Parathyroid adenoma (tissue), 2 donors: ENCODE measurements at regions not wholly inside any gene's neighbourhood (a gene's known extent, or its start where the extent isn't known, plus 50 kb on each side); places are given as distances from the start of the nearest gene placed in this dataset.

Experiments
- H2AFZ ChIP-seq: fragments of 300-600 bp; sonication (generic); one replicate; pipeline ENCODE4 v1.7.0; 2017; ENCODE audit warnings: antibody characterized with exemption, mild to moderate bottlenecking
- H3K27ac ChIP-seq: fragments of 300-600 bp; sonication (generic); one replicate; pipeline ENCODE4 v1.7.0; 2017
- H3K27me3 ChIP-seq: fragments of 300-600 bp; sonication (generic); one replicate; pipeline ENCODE4 v1.7.0; 2017; ENCODE audit warnings: low read length; ENCODE audit not compliant: control insufficient read depth, insufficient read depth
- H3K36me3 ChIP-seq: fragments of 300-600 bp; sonication (generic); one replicate; pipeline ENCODE4 v1.7.0; 2017; ENCODE audit warnings: low read length; ENCODE audit not compliant: control insufficient read depth, insufficient read depth
- H3K4me1 ChIP-seq: fragments of 300-600 bp; sonication (generic); one replicate; pipeline ENCODE4 v1.7.0; 2017; ENCODE audit warnings: control low read depth
- H3K4me2 ChIP-seq: fragments of 300-600 bp; sonication (generic); one replicate; pipeline ENCODE4 v1.7.0; 2017; ENCODE audit warnings: low read length
- H3K4me3 ChIP-seq: fragments of 300-600 bp; sonication (generic); one replicate; pipeline ENCODE4 v1.7.0; 2017; ENCODE audit warnings: low read depth, low read length
- H3K79me2 ChIP-seq: fragments of 300-600 bp; sonication (generic); one replicate; pipeline ENCODE4 v1.7.0; 2017; ENCODE audit warnings: control low read depth
- H3K9ac ChIP-seq: fragments of 300-600 bp; sonication (generic); one replicate; pipeline ENCODE4 v1.7.0; 2017; ENCODE audit warnings: mild to moderate bottlenecking
- H3K9me3 ChIP-seq: fragments of 300-600 bp; sonication (generic); one replicate; pipeline ENCODE4 v1.7.0; 2017; ENCODE audit warnings: low read length; ENCODE audit not compliant: control insufficient read depth
- CTCF ChIP-seq: fragments of 300-600 bp; sonication (generic); IDR thresholded peaks from one replicate; pipeline ENCODE4 v1.7.0; 2017; ENCODE audit warnings: antibody characterized with exemption, mild to moderate bottlenecking
- donor health status: primary hyperparathyroidism.

DNA sequence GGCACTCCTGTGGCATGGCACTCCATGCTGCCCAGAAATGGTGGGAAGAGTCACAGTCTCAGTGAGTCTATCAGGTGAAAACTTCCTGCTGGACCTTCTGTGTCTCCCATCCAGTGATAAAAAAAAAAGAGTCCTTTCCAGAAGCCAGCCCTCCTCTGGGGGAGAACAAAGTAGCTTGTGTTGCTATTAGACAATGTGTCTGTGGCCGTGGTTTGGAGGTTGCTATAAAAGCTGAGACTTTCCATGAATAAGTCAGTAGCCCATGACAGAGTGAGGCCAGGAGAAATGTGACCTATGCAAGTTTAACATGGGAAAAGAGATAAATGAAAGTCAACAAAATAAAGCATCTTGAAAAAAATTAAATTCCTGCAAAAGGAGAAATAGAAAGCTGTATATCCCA lies 250.7 kb upstream of the MON1B start:
- H3K4me1 ChIP-seq = no peaks in the 10 kb centered on the region
- no peak for TF ChIP-seq CTCF
- H3K4me2 ChIP-seq = no peak overlapping the region
- no peaks in the 10 kb centered on the region for H3K36me3 ChIP-seq
- H3K9me3 ChIP-seq = no peaks in the 10 kb centered on the region
- H3K27ac ChIP-seq = no peak overlapping the region
- no peaks in the 10 kb centered on the region for H3K79me2 ChIP-seq
- no peak overlapping the region for H3K9ac ChIP-seq
- no peaks in the 10 kb centered on the region for H3K27me3 ChIP-seq
- no peak overlapping the region for H2AFZ ChIP-seq
- H3K4me3 ChIP-seq = no peak overlapping the region

- H3K4me3 ChIP-seq = no peak overlapping the region
- no peak for TF ChIP-seq CTCF
- no peaks in the 10 kb centered on the region for H3K27me3 ChIP-seq
- no peak overlapping the region for H3K27ac ChIP-seq
- no peaks in the 10 kb centered on the region for H3K9me3 ChIP-seq
- H3K9ac ChIP-seq = no peak overlapping the region
- H3K36me3 ChIP-seq = no peaks in the 10 kb centered on the region
- H3K4me1 ChIP-seq = no peaks in the 10 kb centered on the region
- no peak overlapping the region for H3K4me2 ChIP-seq
- no peak overlapping the region for H2AFZ ChIP-seq
- no peaks in the 10 kb centered on the region for H3K79me2 ChIP-seq
Measured at GRCh38 chr16:76941113-76941512, 249.9 kb upstream of the MON1B start.

DNA sequence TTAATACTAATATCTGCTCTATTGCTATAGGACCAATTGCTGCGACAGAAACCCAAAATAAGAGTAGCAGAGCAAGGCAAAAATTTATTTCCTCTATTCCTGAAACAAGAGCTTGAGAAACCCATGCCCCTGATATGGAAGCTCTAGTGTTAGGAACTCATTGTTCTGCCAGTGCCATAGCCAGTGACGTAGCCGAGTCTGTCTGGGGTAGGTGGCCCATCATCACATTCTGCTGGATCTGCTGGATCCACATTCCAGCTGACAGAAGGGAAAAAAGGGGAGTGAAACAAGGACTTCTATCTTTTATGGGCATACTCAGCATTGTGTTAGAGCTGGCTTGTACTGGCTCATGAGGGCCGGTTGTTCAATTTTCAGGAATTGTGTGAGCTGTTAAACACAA lies 248.9 kb upstream of the MON1B start:
- Histone ChIP-seq H3K36me3 (no peaks in the 10 kb centered on the region), H3K27ac (no peak overlapping the region)
- TF ChIP-seq CTCF = no peak

GRCh38 chr16:76943921-76944320 lies 247.1 kb upstream of the MON1B start:
- no peaks in the 10 kb centered on the region for H3K27me3 ChIP-seq
- no peak for TF ChIP-seq CTCF
- H3K4me1 ChIP-seq = no peaks in the 10 kb centered on the region
- H3K4me3 ChIP-seq = no peak overlapping the region
- H2AFZ ChIP-seq = no peak overlapping the region
- H3K9ac ChIP-seq = no peak overlapping the region
- no peak overlapping the region for H3K27ac ChIP-seq
- no peak overlapping the region for H3K4me2 ChIP-seq
- no peaks in the 10 kb centered on the region for H3K9me3 ChIP-seq
- H3K36me3 ChIP-seq = no peaks in the 10 kb centered on the region
- H3K79me2 ChIP-seq = no peaks in the 10 kb centered on the region

More for the DNA sequence above, 248.9 kb upstream of the MON1B start:
- Histone ChIP-seq H3K27me3 (no peaks in the 10 kb centered on the region), H3K9me3 (no peaks in the 10 kb centered on the region), H3K79me2 (no peaks in the 10 kb centered on the region), H3K4me3 (no peak overlapping the region), H3K4me2 (no peak overlapping the region), H3K4me1 (no peaks in the 10 kb centered on the region), H3K9ac (no peak overlapping the region), H2AFZ (no peak overlapping the region)

DNA sequence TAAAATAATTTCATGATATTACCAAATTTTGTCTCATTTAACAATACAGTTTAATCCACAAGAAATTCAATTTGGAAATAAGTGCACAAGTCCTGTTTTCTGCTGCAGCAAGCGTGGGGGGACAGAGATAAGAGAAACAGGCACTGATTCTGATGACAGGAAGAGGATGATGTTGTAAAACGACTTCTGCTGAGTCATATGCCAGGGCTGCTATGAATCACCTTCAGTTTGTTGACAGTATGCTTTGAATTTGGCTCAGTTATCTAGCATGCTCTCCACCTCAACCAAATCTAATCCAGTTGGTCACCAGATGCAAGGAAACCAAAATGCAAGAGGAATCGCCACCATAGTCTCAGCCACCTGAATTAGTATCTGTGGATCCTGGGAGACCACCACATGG lies 244.1 kb upstream of the MON1B start:
- Histone ChIP-seq H3K79me2 (no peaks in the 10 kb centered on the region), H3K27ac (no peak overlapping the region), H2AFZ (no peak overlapping the region), H3K4me2 (no peak overlapping the region), H3K4me1 (no peaks in the 10 kb centered on the region), H3K9me3 (no peaks in the 10 kb centered on the region), H3K9ac (no peak overlapping the region), H3K36me3 (no peaks in the 10 kb centered on the region), H3K27me3 (no peaks in the 10 kb centered on the region), H3K4me3 (no peak overlapping the region)
- no peak for TF ChIP-seq CTCF
